Choroid plexus epithelial cell (primary cell): ENCODE measurements at regions not wholly inside any gene's neighbourhood (a gene's known extent, or its start where the extent isn't known, plus 50 kb on each side); places are given as distances from the start of the nearest gene placed in this dataset.

Experiments
- DNase-seq: peaks from one replicate; pipeline ENCODE4 v3.0.0-alpha.2; 2010; ENCODE audit warnings: low read depth
- H3K4me3 ChIP-seq: 2 replicates; pipeline ENCODE4 v1.5.1; 2011; ENCODE audit warnings: low read depth, mild to moderate bottlenecking, control low read depth, low read length, moderate library complexity
- CTCF ChIP-seq: conservative IDR thresholded peaks from 2 replicates; pipeline ENCODE4 v1.5.1; 2011; ENCODE audit warnings: low read depth, mild to moderate bottlenecking, control low read depth, inconsistent platforms, low read length, moderate library complexity

DNA sequence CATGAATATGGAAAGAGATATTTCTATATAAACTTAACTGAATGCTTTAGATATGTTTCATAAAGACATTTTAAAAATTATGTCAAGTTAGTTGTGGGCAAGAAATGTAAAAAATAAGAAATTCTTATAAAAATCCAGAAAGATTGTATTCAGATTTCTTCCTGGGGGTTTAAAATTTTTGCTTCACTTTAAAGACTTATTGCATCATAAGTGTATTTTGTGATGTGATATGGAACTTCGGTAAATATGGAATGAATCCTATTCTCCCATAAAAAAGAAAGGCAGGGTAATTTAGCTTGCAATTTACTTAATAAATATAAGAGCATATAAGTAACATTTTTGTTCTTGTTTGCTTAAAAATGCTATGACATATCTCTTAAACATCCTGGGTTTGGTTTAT lies 104.8 kb upstream of the CWC22 start:
- H3K4me3 ChIP-seq = no peak overlapping the region
- DNase-seq = no peak
- TF ChIP-seq CTCF = no peak

- TF ChIP-seq CTCF = no peak
- no peak overlapping the region for H3K4me3 ChIP-seq
- no peak for DNase-seq
Measured at GRCh38 chr2:180110469-180110868, 103.4 kb upstream of the CWC22 start.

GRCh38 chr2:180101846-180102245 lies 94.7 kb upstream of the CWC22 start:
- H3K4me3 ChIP-seq = no peak overlapping the region
- no peak for TF ChIP-seq CTCF
- DNase-seq = no peak

GRCh38 chr2:180099308-180099707 lies 92.2 kb upstream of the CWC22 start:
- H3K4me3 ChIP-seq = no peak overlapping the region
- DNase-seq = no peak
- no peak for TF ChIP-seq CTCF

DNA sequence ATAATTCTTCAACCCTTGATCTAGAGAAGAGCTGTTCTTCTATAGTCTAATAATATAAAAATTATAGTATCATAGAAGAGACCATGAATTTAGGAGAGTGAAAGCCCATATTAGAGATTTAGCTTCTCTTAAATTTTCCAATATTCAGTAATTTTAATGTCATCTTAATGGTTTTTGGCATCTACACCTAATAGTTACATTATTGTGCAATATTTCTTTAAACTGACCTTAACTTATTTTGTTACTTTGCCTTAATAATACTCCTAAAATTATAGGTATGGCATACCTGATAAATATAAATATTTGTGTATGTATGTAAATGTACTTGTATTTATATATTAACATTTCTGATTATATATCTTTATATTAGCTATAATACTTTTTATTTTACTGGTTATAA lies 78.0 kb upstream of the CWC22 start:
- no peak overlapping the region for H3K4me3 ChIP-seq
- no peak for DNase-seq
- TF ChIP-seq CTCF = no peak

GRCh38 chr2:180077295-180077906 lies 70.3 kb upstream of the CWC22 start:
- no peak overlapping the region for H3K4me3 ChIP-seq
- TF ChIP-seq CTCF = peak; percentile 82
- DNase-seq = peak; percentile 61

DNA sequence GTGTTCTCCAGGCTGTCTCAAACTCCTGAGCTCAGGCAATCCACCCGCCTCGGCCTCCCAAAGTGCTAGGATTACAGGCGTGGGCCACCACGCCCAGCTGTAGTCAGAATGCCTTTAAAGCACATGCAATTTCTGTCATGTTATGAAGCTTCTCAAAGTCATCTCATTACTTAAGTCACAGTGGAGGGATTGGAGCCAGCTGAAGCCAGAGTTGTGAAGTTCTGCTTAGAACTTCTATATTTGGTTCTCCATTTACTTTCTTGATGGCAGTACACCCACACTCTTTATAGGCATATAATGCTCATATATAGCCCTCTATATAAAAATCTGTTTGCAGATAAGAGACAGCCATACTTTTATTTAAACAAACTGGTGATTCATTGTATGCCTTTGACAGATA lies 68.8 kb upstream of the CWC22 start:
- DNase-seq = no peak
- TF ChIP-seq CTCF = no peak
- H3K4me3 ChIP-seq = no peak overlapping the region
